ENCODE measurements at regions not wholly inside any gene's neighbourhood (a gene's known extent, or its start where the extent isn't known, plus 50 kb on each side); places are given as distances from the start of the nearest gene placed in this dataset.

GRCh38 chr16:10312784-10313724, 72.8 kb upstream of the ATF7IP2 start:
- no peak for DNase-seq

GRCh38 chr16:10314317-10314716, 71.5 kb upstream of the ATF7IP2 start:
- DNase-seq = no peak

- peak in 4 of 56 donors; percentile 1 to 13 (median 6) for DNase-seq
Measured at GRCh38 chr16:10314811-10315210, 71.0 kb upstream of the ATF7IP2 start.

- no peak for DNase-seq
Measured at GRCh38 chr16:10317425-10318001, 68.3 kb upstream of the ATF7IP2 start.

GRCh38 chr16:10318798-10319500, 66.9 kb upstream of the ATF7IP2 start:
- no peak for DNase-seq

- DNase-seq = no peak
Measured at GRCh38 chr16:10321407-10322387, 64.2 kb upstream of the ATF7IP2 start.

- no peak for DNase-seq
Measured at GRCh38 chr16:10322723-10323527, 62.9 kb upstream of the ATF7IP2 start.

- DNase-seq = no peak
Measured at GRCh38 chr16:10323528-10323869, 62.4 kb upstream of the ATF7IP2 start.

GRCh38 chr16:10324210-10324609, 61.7 kb upstream of the ATF7IP2 start:
- DNase-seq = no peak

GRCh38 chr16:10325783-10326543, 59.9 kb upstream of the ATF7IP2 start:
- no peak for DNase-seq

GRCh38 chr16:10326647-10327046, 59.2 kb upstream of the ATF7IP2 start:
- DNase-seq = no peak

- DNase-seq = peak in 1 of 56 donors; percentile 0
Measured at GRCh38 chr16:10328291-10328690, 57.6 kb upstream of the ATF7IP2 start.

- no peak for DNase-seq
Measured at GRCh38 chr16:10332241-10332640, 53.6 kb upstream of the ATF7IP2 start.

GRCh38 chr16:10332775-10333174, 53.1 kb upstream of the ATF7IP2 start:
- no peak for DNase-seq

GRCh38 chr16:10333321-10334032, 52.4 kb upstream of the ATF7IP2 start:
- DNase-seq = no peak

GRCh38 chr16:10335681-10336080, 50.2 kb upstream of the ATF7IP2 start:
- DNase-seq = no peak

Data from nucleus accumbens (tissue), 56 donors.